Heart left ventricle (tissue), 13 donors: ENCODE measurements at regions not wholly inside any gene's neighbourhood (a gene's known extent, or its start where the extent isn't known, plus 50 kb on each side); places are given as distances from the start of the nearest gene placed in this dataset.

Source experiments
- POLR2A ChIP-seq, 2 donors: fragments of 450-650 bp; IDR thresholded peaks; one replicate each; pipeline ENCODE4 v1.6.1; 2017; ENCODE audit warnings: antibody characterized with exemption in 2 of 2, mild to moderate bottlenecking in 2 of 2, moderate library complexity in 2 of 2
- TF ChIP-seq, protein P1 (sequence below), 12 donors: fragments of 200-600 bp; sonication (generic) in 4 of 12; IDR thresholded peaks; one replicate each; pipeline versions ENCODE4 v1.5.0 to v1.8.0; 2018 to 2022; ENCODE audit warnings: antibody characterized with exemption in 12 of 12, mild to moderate bottlenecking in 5 of 12
- donor health status: ischemic (EF 13 %, LVEDD 7.1; RV severe dilation, severe dysfunction).
- donor health status: DM: no; HTN: yes; CAD: no.
- donor health status: DM: no; HTN: no; CAD: no.
- donor health status: ischemic (EF 25% LVEDD 6.9; RV normal size, moderate dysfunction).
- donor health status: ischemic (EF 25% LVEDD 5.7; RV mildly dilated, moderate dysfunction).
- donor health status: ischemic (EF 35%, LVEDD 5.7; RV mildly dilated, moderate dysfunction).
- donor health status: nonischemic (EF 11% LVEDD 7.7; RV severe dilation, severe dysfunction).
- donor health status: DM: yes; HTN: yes; CAD: no.
- donor health status: PGD.
- donor health status: ischemic (EF 29% LVEDD 5.4; RV normal size, mild dysfunction).
- donor health status: nonischemic (EF 23%, LVEDD 6.1; RV moderate dilation, normal function).

DNA sequence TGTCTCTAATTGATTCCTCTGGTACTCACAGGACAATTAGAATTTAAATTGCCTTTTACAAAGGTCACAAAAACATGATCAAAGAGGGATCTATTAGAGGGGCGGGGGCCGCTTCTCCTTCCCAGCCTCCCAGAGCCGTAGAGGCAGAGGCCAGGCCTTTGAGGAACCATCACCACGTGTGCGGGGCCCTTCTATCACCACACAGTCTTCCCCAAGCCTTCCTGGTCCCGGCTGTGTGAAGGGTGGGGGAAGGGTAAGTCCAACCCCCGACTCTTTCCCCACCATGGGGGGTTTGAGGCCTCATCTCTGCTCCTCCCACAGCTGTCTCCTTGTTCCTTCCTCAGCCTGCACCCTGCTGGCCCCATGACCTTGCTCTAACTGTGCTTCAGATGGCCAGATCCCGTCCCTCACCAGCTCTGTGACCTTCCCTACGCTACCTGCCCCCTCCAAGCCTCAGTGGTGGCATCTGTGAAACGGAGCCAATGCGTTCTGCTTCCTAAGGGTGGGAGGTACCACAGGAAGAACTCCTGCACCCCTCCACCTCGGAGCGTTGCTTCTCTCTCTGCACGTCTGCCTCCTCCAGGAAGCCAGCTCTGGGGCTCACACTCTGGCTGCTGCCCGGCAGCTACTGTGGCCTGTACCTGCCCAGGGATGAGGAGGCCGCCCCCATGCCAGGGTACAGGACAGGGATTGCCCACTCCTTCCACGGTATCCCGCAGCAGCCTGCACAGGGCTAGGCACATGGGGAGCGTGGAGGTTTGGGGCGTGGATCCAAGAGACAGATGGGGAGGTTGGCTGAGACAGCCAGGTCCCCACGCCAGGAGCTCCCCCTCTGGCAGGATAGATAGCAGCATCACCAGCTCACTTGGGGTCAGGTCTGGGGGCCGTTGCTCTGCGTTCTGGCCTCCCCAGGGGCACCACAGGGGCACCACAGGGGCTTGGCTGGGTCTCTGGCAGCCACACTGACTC, 83.8 kb downstream of the LINGO1 start:
- TF ChIP-seq, protein P1, sequence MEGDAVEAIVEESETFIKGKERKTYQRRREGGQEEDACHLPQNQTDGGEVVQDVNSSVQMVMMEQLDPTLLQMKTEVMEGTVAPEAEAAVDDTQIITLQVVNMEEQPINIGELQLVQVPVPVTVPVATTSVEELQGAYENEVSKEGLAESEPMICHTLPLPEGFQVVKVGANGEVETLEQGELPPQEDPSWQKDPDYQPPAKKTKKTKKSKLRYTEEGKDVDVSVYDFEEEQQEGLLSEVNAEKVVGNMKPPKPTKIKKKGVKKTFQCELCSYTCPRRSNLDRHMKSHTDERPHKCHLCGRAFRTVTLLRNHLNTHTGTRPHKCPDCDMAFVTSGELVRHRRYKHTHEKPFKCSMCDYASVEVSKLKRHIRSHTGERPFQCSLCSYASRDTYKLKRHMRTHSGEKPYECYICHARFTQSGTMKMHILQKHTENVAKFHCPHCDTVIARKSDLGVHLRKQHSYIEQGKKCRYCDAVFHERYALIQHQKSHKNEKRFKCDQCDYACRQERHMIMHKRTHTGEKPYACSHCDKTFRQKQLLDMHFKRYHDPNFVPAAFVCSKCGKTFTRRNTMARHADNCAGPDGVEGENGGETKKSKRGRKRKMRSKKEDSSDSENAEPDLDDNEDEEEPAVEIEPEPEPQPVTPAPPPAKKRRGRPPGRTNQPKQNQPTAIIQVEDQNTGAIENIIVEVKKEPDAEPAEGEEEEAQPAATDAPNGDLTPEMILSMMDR (IDR thresholded peaks at IDR 0.05) = no peak
- TF ChIP-seq POLR2A (IDR thresholded peaks at IDR 0.05) = no peak
